Pulmonary artery endothelial cell (primary cell): ENCODE measurements at regions not wholly inside any gene's neighbourhood (a gene's known extent, or its start where the extent isn't known, plus 50 kb on each side); places are given as distances from the start of the nearest gene placed in this dataset.
"Not testable (repeated sequence)": the region's sequence is repeated elsewhere in the genome, so short reads cannot be mapped to it uniquely, and the experiment has no call there.

Source experiments
- DNase-seq: peaks from one replicate; pipeline ENCODE4 v3.0.0-alpha.2; 2011; ENCODE audit warnings: low read depth, low spot score

GRCh38 chr4:75189711-75190335 lies 256.9 kb downstream of the PARM1 start:
- DNase-seq: no peak

GRCh38 chr4:75180790-75181776 lies 248.2 kb downstream of the PARM1 start:
- DNase-seq: no peak

- no peak for DNase-seq
Observed at GRCh38 chr4:75180217-75180616, 247.3 kb downstream of the PARM1 start.

GRCh38 chr4:75179510-75179909 lies 246.6 kb downstream of the PARM1 start:
- no peak for DNase-seq

GRCh38 chr4:75172551-75172950 lies 239.6 kb downstream of the PARM1 start:
- no peak for DNase-seq

GRCh38 chr4:75169427-75169826 lies 236.5 kb downstream of the PARM1 start:
- no peak for DNase-seq

- DNase-seq: no peak
Observed at GRCh38 chr4:75169020-75169419, 236.1 kb downstream of the PARM1 start.

GRCh38 chr4:75168548-75168947 lies 235.6 kb downstream of the PARM1 start:
- no peak for DNase-seq

- not testable (repeated sequence) for DNase-seq
Observed at GRCh38 chr4:75165100-75165499, 232.2 kb downstream of the PARM1 start.

- DNase-seq: no peak
Observed at GRCh38 chr4:75158451-75158850, 225.5 kb downstream of the PARM1 start.

GRCh38 chr4:75154994-75155393 lies 222.1 kb downstream of the PARM1 start:
- no peak for DNase-seq

GRCh38 chr4:75146223-75146622 lies 213.3 kb downstream of the PARM1 start:
- no peak for DNase-seq

- DNase-seq: no peak
Observed at GRCh38 chr4:75144475-75144874, 211.6 kb downstream of the PARM1 start.

- DNase-seq: no peak
Observed at GRCh38 chr4:75142850-75143249, 209.9 kb downstream of the PARM1 start.

- DNase-seq: no peak
Observed at GRCh38 chr4:75142382-75142781, 209.5 kb downstream of the PARM1 start.

GRCh38 chr4:75141162-75141561 lies 208.2 kb downstream of the PARM1 start:
- no peak for DNase-seq

GRCh38 chr4:75137302-75137701 lies 204.4 kb downstream of the PARM1 start:
- no peak for DNase-seq

- DNase-seq: no peak
Observed at GRCh38 chr4:75135068-75135825, 202.3 kb downstream of the PARM1 start.

GRCh38 chr4:75126870-75127269 lies 194.0 kb downstream of the PARM1 start:
- not testable (repeated sequence) for DNase-seq

- no peak for DNase-seq
Observed at GRCh38 chr4:75126058-75126457, 193.1 kb downstream of the PARM1 start.

- no peak for DNase-seq
Observed at GRCh38 chr4:75122424-75123014, 189.6 kb downstream of the PARM1 start.

GRCh38 chr4:75118739-75119138 lies 185.8 kb downstream of the PARM1 start:
- DNase-seq: no peak
